ENCODE measurements at regions not wholly inside any gene's neighbourhood (a gene's known extent, or its start where the extent isn't known, plus 50 kb on each side); places are given as distances from the start of the nearest gene placed in this dataset.
"Not testable (repeated sequence)": the region's sequence is repeated elsewhere in the genome, so short reads cannot be mapped to it uniquely, and the experiment has no call there.

GRCh38 chr13:76829572-76830327 lies 56.5 kb downstream of the KCTD12 start:
- no peak for DNase-seq (ENCODE audit: low read depth)
- TF ChIP-seq, protein P1, sequence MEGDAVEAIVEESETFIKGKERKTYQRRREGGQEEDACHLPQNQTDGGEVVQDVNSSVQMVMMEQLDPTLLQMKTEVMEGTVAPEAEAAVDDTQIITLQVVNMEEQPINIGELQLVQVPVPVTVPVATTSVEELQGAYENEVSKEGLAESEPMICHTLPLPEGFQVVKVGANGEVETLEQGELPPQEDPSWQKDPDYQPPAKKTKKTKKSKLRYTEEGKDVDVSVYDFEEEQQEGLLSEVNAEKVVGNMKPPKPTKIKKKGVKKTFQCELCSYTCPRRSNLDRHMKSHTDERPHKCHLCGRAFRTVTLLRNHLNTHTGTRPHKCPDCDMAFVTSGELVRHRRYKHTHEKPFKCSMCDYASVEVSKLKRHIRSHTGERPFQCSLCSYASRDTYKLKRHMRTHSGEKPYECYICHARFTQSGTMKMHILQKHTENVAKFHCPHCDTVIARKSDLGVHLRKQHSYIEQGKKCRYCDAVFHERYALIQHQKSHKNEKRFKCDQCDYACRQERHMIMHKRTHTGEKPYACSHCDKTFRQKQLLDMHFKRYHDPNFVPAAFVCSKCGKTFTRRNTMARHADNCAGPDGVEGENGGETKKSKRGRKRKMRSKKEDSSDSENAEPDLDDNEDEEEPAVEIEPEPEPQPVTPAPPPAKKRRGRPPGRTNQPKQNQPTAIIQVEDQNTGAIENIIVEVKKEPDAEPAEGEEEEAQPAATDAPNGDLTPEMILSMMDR (IDR thresholded peaks at IDR 0.05; ENCODE audit: control insufficient read depth, insufficient read depth, low read depth, low read length, missing control alignments), result no peak

GRCh38 chr13:76828316-76828741 lies 57.9 kb downstream of the KCTD12 start:
- no peak for DNase-seq (ENCODE audit: low read depth)
- TF ChIP-seq, protein P1 (IDR thresholded peaks at IDR 0.05; ENCODE audit: control insufficient read depth, insufficient read depth, low read depth, low read length, missing control alignments), result no peak
- H3K4me3 ChIP-seq (ENCODE audit: control insufficient read depth, low read depth, low read length), result no peak overlapping the region

More at GRCh38 chr13:76829572-76830327, 56.5 kb downstream of the KCTD12 start:
- no peak overlapping the region for H3K4me3 ChIP-seq (ENCODE audit: control insufficient read depth, low read depth, low read length)

DNA sequence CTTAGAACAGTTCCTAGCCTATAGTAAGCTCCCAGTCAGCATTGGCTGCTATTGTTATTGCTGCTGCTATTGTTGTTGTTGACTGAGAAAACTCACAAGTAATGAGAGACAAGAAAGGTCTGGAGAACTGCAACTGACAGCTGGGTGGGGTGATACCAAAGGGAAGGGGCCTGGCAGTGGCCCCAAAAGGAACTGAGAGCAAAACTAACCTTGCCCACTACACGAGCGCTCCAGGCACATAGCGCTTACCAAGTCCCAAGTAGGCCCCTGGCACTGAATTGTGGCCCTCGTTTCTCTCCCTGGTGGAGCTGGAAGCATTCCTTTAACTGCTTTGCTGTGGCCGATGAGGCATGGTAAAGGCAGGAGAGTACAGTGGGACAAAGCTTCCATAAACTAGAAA lies 59.7 kb downstream of the KCTD12 start:
- TF ChIP-seq, protein P1 (IDR thresholded peaks at IDR 0.05; ENCODE audit: control insufficient read depth, insufficient read depth, low read depth, low read length, missing control alignments), result no peak
- DNase-seq (ENCODE audit: low read depth), result no peak
- H3K4me3 ChIP-seq (ENCODE audit: control insufficient read depth, low read depth, low read length), result no peak overlapping the region

DNA sequence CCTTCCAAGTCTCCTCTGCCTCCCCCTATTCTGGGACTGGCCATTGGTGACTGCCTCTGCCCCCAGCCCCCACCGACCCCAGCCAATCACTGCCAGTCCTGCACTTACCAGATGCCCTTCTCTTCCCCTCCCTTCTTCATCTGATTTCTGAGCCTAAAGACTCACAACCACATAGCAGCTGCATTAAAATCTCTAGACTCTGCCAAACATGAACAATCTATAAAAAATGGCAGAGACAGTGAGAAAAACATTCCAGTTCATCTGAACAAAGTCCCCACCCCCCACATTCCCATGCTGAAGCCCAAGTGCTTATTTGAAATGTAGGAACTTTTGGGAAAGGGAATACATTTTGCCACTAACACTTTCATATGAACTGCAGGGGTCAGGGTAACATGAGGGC lies 60.8 kb downstream of the KCTD12 start:
- TF ChIP-seq, protein P1 (IDR thresholded peaks at IDR 0.05; ENCODE audit: control insufficient read depth, insufficient read depth, low read depth, low read length, missing control alignments), result no peak
- H3K4me3 ChIP-seq (ENCODE audit: control insufficient read depth, low read depth, low read length), result no peak overlapping the region
- no peak for DNase-seq (ENCODE audit: low read depth)

GRCh38 chr13:76823969-76824368 lies 62.2 kb downstream of the KCTD12 start:
- TF ChIP-seq, protein P1 (IDR thresholded peaks at IDR 0.05; ENCODE audit: control insufficient read depth, insufficient read depth, low read depth, low read length, missing control alignments), result no peak
- H3K4me3 ChIP-seq (ENCODE audit: control insufficient read depth, low read depth, low read length), result no peak overlapping the region
- DNase-seq (ENCODE audit: low read depth), result no peak

DNA sequence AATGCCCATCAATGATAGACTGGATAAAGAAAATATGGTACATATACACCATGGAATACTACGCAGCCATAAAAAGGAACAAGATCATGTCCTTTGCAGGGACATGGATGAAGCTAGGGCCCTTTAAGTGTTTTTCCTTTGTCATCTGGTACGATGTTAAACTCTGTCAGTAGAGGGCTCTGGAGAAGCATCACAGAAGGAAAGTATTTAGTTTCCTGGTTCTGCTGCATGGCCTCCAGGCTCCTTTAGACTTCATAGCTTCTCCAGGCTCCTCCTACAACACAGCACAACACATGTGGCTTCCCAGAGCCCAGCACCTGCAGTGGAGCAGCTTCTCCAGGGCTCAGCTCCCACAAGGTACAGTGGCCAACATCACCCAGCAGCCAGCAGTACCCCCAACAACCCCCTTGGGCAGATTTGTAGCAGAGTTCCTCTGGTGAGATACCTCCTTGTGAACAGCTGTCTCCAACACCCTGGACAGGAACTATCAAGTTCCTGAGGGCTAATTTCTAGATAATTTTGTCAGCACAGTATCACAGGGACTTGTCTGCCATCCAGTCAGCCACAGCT lies 63.4 kb downstream of the KCTD12 start:
- no peak overlapping the region for H3K4me3 ChIP-seq (ENCODE audit: control insufficient read depth, low read depth, low read length)
- TF ChIP-seq, protein P1 (IDR thresholded peaks at IDR 0.05; ENCODE audit: control insufficient read depth, insufficient read depth, low read depth, low read length, missing control alignments), result peak; percentile 52
- peak; percentile 46 for DNase-seq (ENCODE audit: low read depth)

GRCh38 chr13:76821222-76821621 lies 65.0 kb downstream of the KCTD12 start:
- DNase-seq (ENCODE audit: low read depth); H3K4me3 ChIP-seq (ENCODE audit: control insufficient read depth, low read depth, low read length): not testable (repeated sequence)

Data from AG09309 (cell line).